ENCODE measurements at regions not wholly inside any gene's neighbourhood (a gene's known extent, or its start where the extent isn't known, plus 50 kb on each side); places are given as distances from the start of the nearest gene placed in this dataset.
"Not testable (repeated sequence)": the region's sequence is repeated elsewhere in the genome, so short reads cannot be mapped to it uniquely, and the experiment has no call there.

DNA sequence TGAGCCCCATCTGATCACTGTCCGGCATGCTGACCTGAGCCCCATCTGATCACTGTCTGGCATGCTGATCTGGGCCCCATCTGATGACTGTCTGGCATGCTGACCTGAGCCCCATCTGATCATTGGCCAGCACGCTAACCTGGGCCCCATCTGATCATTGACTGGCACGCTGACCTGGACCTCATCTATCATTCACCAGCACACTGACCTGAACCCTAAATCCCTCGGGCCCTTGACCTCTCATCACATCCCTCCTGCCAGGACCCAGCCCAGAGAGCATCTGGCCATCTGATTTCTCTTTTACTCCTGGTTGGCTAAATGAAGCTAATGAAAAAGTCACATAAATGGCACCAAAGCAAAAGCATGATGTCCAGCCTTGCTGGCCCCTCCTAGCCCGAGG lies 207.1 kb downstream of the NDUFA10 start:
- H3K27me3 ChIP-seq (ENCODE audit: control insufficient read depth in 2 of 2, insufficient read depth in 2 of 2, low read length in 2 of 2) = no peaks in the 10 kb centered on the region
- no peaks in the 10 kb centered on the region for H3K9me3 ChIP-seq (ENCODE audit: control insufficient read depth in 2 of 3, low read length in 3 of 3)
- ChIA-PET POLR2A (no interaction called here), CTCF (no interaction called here)
- H3K27ac Mint-ChIP-seq = no peak overlapping the region
- peaks cover 0 to 4% (median 0%) of the 10 kb centered on the region in 7 donors for H3K4me1 Mint-ChIP-seq
- H3K9me3 Mint-ChIP-seq = peaks cover 0 to 2% (median 0%) of the 10 kb centered on the region in 11 donors
- intact Hi-C loops (cut with micrococcal nuclease) = no loop called here
- H3K27ac ChIP-seq (ENCODE audit: low read depth, low read length) = no peak overlapping the region
- no peaks in the 10 kb centered on the region for H3K36me3 ChIP-seq (ENCODE audit: control insufficient read depth in 2 of 3, insufficient read depth in 3 of 3, low read length in 3 of 3)
- H3K4me3 ChIP-seq (ENCODE audit: low read length) = no peak overlapping the region
- H3K4me1 ChIP-seq (ENCODE audit: control insufficient read depth in 2 of 2, insufficient read depth in 2 of 2, low read length in 2 of 2) = no peaks in the 10 kb centered on the region
- peaks cover 0 to 33% (median 0%) of the 10 kb centered on the region in 5 donors for H3K27me3 Mint-ChIP-seq
- H3K36me3 Mint-ChIP-seq = no peaks in the 10 kb centered on the region
- DNase-seq = no peak
- H3K4me3 Mint-ChIP-seq = no peak overlapping the region
- no peak for ATAC-seq

DNA sequence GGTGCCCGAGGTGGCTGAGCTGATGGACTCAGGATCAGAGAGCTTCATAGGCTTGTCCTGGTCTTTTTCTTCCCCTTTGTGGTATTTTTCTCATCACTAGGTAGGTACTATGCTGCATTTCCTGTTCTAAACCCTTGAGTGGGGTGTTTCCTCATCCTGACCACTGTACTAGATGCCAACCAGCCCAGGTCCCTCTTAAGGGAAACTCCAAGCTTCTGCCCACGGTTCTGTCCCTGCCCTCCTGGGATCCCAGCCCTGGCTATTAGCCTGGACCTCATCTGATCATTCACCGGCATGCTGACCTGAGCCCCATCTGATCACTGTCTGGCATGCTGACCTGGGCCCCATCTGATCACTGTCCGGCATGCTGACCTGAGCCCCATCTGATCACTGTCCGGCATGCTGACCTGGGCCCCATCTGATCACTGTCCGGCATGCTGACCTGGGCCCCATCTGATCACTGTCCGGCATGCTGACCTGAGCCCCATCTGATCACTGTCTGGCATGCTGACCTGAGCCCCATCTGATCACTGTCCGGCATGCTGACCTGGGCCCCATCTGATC lies 207.6 kb downstream of the NDUFA10 start:
- H3K36me3 Mint-ChIP-seq; H3K4me1 Mint-ChIP-seq; H3K36me3 ChIP-seq (ENCODE audit: control insufficient read depth in 2 of 3, insufficient read depth in 3 of 3, low read length in 3 of 3); H3K27me3 ChIP-seq (ENCODE audit: control insufficient read depth in 2 of 2, insufficient read depth in 2 of 2, low read length in 2 of 2); H3K27ac Mint-ChIP-seq; DNase-seq; POLR2A ChIA-PET; CTCF ChIA-PET; H3K4me3 Mint-ChIP-seq; H3K9me3 ChIP-seq (ENCODE audit: control insufficient read depth in 2 of 3, low read length in 3 of 3); H3K9me3 Mint-ChIP-seq; H3K27ac ChIP-seq (ENCODE audit: low read depth, low read length); ATAC-seq; H3K4me1 ChIP-seq (ENCODE audit: control insufficient read depth in 2 of 2, insufficient read depth in 2 of 2, low read length in 2 of 2); H3K4me3 ChIP-seq (ENCODE audit: low read length); intact Hi-C loops (cut with micrococcal nuclease): not testable (repeated sequence)
- peaks cover 0 to 33% (median 0%) of the 10 kb centered on the region in 5 donors for H3K27me3 Mint-ChIP-seq

DNA sequence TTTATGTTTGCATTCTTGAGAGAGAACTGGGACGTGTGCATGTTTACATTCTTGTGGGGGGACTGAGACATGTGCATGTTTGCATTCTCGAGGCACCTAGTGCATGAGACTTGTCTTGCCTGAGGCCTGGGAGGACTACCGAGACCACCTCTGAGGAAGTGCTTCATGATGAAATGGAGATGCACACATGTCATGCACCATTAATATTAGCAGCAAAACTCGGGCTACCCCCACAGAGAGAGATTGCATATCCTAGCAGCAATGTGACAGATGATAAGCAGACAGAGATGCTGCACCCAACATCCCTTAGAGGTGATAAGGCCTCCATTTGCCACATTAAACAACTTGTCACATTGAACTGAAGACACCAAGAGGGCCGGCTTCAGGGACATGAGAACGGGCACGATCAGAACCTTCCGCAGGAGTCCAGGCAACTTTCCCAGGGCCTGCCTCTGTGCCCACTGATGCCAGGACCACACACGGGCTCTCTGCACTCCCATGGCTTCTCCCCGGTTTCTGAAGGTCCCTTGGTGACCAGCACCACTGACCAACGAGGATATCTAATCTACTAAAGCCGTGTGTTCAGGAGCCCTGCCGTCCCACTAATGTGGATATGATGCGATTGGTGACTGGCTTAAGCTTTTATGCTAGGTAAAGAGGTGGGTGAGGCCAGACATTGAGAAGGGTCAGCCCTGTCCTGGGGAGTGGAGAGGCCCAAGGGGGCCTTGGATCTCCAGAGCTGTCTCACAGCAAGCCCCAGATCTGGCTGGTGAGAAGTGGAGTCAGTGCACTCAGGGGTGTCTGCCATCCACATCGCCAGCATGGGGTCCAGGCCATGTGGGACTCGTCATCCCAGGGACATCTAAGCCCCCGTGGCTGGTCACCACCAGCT lies 208.3 kb downstream of the NDUFA10 start:
- ChIA-PET POLR2A (no interaction called here), CTCF (no interaction called here)
- no peaks in the 10 kb centered on the region for H3K9me3 Mint-ChIP-seq
- intact Hi-C loops (cut with micrococcal nuclease) = no loop called here
- no peak overlapping the region for H3K27ac ChIP-seq (ENCODE audit: low read depth, low read length)
- no peaks in the 10 kb centered on the region for H3K27me3 ChIP-seq (ENCODE audit: control insufficient read depth in 2 of 2, insufficient read depth in 2 of 2, low read length in 2 of 2)
- no peaks in the 10 kb centered on the region for H3K4me1 ChIP-seq (ENCODE audit: control insufficient read depth in 2 of 2, insufficient read depth in 2 of 2, low read length in 2 of 2)
- H3K4me3 Mint-ChIP-seq = no peak overlapping the region
- DNase-seq = peak in 1 of 9 donors; percentile 6
- no peaks in the 10 kb centered on the region for H3K36me3 Mint-ChIP-seq
- ATAC-seq = no peak
- peaks cover 0 to 30% (median 0%) of the 10 kb centered on the region in 5 donors for H3K27me3 Mint-ChIP-seq
- no peaks in the 10 kb centered on the region for H3K9me3 ChIP-seq (ENCODE audit: control insufficient read depth in 2 of 3, low read length in 3 of 3)
- H3K36me3 ChIP-seq (ENCODE audit: control insufficient read depth in 2 of 3, insufficient read depth in 3 of 3, low read length in 3 of 3) = no peaks in the 10 kb centered on the region
- no peak overlapping the region for H3K4me3 ChIP-seq (ENCODE audit: low read length)
- H3K4me1 Mint-ChIP-seq = peaks cover 0 to 2% (median 0%) of the 10 kb centered on the region in 7 donors
- H3K27ac Mint-ChIP-seq = no peak overlapping the region

DNA sequence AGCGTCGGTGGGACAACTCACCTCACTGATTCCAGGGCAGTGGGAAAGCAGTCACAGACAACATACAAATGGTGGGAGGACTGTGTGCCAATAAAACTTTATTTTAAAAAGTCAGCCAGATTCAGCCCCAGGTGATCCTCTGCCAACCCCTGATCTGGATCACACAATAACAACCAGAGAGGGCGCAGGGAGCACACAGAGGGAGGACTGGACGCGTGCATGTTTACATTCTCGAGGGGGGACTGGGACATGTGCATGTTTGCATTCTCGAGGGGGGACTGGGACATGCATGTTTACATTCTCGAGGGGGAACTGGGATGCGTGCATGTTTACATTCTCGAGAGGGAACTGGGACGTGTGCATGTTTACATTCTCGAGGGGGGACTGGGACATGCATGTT lies 209.5 kb downstream of the NDUFA10 start:
- DNase-seq = no peak

DNA sequence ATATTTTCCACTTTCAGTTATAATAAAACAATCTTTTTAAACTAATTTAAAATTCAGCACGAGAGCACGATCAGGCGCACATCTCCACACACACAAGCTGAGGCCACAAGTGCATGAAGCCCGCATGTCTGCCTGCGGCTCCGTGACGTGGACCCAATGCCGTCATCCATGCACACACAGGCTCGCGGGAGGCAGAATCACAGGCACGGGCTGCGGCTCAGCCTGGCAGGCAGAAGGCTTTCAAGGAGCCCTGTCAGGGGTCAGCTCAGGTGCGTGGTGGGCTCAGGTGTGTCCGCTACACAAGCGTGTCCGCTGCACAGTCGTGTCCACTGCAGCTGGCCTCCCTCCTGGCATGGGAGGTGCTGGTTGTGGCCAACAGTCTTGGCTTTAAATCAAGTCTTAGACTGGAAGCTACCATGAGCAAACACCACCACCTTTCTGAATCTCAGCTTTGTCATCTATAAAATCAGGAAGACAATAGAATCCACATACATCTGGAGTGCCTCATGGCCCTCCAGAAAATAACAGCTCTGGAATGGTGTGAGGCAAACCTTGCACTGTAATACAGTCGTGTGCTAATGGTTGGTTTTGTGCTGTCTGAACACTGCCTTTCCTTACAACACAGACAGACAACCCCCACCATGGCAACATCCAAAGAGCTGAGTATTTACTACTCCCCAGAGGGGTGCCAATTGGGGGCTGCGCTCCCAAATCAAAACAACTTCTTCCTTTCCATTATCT lies 210.1 kb downstream of the NDUFA10 start:
- no peaks in the 10 kb centered on the region for H3K4me1 Mint-ChIP-seq
- no peak overlapping the region for H3K27ac Mint-ChIP-seq
- Histone ChIP-seq H3K27ac (ENCODE audit: low read depth, low read length) (no peak overlapping the region), H3K36me3 (ENCODE audit: control insufficient read depth in 2 of 3, insufficient read depth in 3 of 3, low read length in 3 of 3) (no peaks in the 10 kb centered on the region), H3K4me1 (ENCODE audit: control insufficient read depth in 2 of 2, insufficient read depth in 2 of 2, low read length in 2 of 2) (no peaks in the 10 kb centered on the region), H3K4me3 (ENCODE audit: low read length) (no peak overlapping the region), H3K9me3 (ENCODE audit: control insufficient read depth in 2 of 3, low read length in 3 of 3) (no peaks in the 10 kb centered on the region), H3K27me3 (ENCODE audit: control insufficient read depth in 2 of 2, insufficient read depth in 2 of 2, low read length in 2 of 2) (no peaks in the 10 kb centered on the region)
- ChIA-PET CTCF (no interaction called here), POLR2A (no interaction called here)
- no peak overlapping the region for H3K4me3 Mint-ChIP-seq
- ATAC-seq (no peak), DNase-seq (no peak)
- H3K27me3 Mint-ChIP-seq = peaks cover 0 to 19% (median 0%) of the 10 kb centered on the region in 5 donors
- no peaks in the 10 kb centered on the region for H3K9me3 Mint-ChIP-seq
- intact Hi-C loops (cut with micrococcal nuclease) = no loop called here
- H3K36me3 Mint-ChIP-seq = no peaks in the 10 kb centered on the region

More for the DNA sequence above, 209.5 kb downstream of the NDUFA10 start:
- Histone ChIP-seq H3K36me3 (ENCODE audit: control insufficient read depth in 2 of 3, insufficient read depth in 3 of 3, low read length in 3 of 3) (no peaks in the 10 kb centered on the region), H3K4me3 (ENCODE audit: low read length) (no peak overlapping the region), H3K4me1 (ENCODE audit: control insufficient read depth in 2 of 2, insufficient read depth in 2 of 2, low read length in 2 of 2) (no peaks in the 10 kb centered on the region), H3K27ac (ENCODE audit: low read depth, low read length) (no peak overlapping the region), H3K9me3 (ENCODE audit: control insufficient read depth in 2 of 3, low read length in 3 of 3) (no peaks in the 10 kb centered on the region), H3K27me3 (ENCODE audit: control insufficient read depth in 2 of 2, insufficient read depth in 2 of 2, low read length in 2 of 2) (no peaks in the 10 kb centered on the region)
- peaks cover 0 to 24% (median 0%) of the 10 kb centered on the region in 5 donors for H3K27me3 Mint-ChIP-seq
- H3K4me3 Mint-ChIP-seq = no peak overlapping the region
- H3K36me3 Mint-ChIP-seq = no peaks in the 10 kb centered on the region
- H3K4me1 Mint-ChIP-seq = no peaks in the 10 kb centered on the region
- no peak overlapping the region for H3K27ac Mint-ChIP-seq
- CTCF ChIA-PET = no interaction called here
- intact Hi-C loops (cut with micrococcal nuclease) = no loop called here
- POLR2A ChIA-PET = no interaction called here
- no peaks in the 10 kb centered on the region for H3K9me3 Mint-ChIP-seq
- no peak for ATAC-seq

DNA sequence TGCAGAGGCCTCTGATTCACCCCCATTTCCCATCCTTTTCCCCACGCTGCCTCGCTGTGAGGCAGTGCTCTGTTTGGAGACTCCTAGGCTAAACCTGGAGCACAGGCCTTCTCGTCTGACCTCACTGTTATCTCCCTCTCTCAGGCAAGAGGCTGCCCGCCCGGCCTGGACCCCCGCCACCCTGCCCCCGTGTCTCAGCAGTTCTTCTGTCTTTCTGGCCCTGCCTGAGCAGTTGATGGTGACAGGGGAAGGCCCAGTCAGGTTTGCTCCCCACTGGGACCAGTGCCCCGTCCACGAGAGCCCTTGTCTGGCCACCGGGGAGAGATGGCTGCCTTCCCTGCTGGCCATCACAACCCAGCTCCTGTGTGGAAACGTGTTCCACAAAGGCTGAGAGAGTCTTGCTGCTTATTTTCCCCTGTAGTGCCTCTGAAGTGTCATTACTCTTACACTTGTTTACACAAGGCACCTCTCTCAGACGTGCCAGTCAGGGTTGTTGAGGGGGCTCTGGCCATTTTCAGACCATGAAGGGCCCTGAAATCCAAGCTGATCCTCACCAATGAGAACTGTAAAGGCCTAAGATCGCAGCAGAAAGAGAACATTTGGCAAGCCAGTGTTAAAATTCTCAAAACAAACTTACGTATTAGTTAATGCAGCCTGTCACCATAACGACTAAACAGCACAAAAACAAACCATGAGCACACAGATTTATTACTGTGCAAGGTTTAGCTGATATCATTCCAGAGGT lies 210.9 kb downstream of the NDUFA10 start:
- intact Hi-C loops (cut with micrococcal nuclease) = no loop called here
- no peaks in the 10 kb centered on the region for H3K9me3 ChIP-seq (ENCODE audit: control insufficient read depth in 2 of 3, low read length in 3 of 3)
- CTCF ChIA-PET = no interaction called here
- POLR2A ChIA-PET = no interaction called here
- H3K27me3 Mint-ChIP-seq = peaks cover 0 to 19% (median 0%) of the 10 kb centered on the region in 5 donors
- H3K4me3 ChIP-seq (ENCODE audit: low read length) = no peak overlapping the region
- DNase-seq = no peak
- no peaks in the 10 kb centered on the region for H3K4me1 ChIP-seq (ENCODE audit: control insufficient read depth in 2 of 2, insufficient read depth in 2 of 2, low read length in 2 of 2)
- no peaks in the 10 kb centered on the region for H3K9me3 Mint-ChIP-seq
- no peak overlapping the region for H3K27ac ChIP-seq (ENCODE audit: low read depth, low read length)
- no peaks in the 10 kb centered on the region for H3K4me1 Mint-ChIP-seq
- H3K36me3 Mint-ChIP-seq = no peaks in the 10 kb centered on the region
- no peak overlapping the region for H3K4me3 Mint-ChIP-seq
- no peak for ATAC-seq
- no peak overlapping the region for H3K27ac Mint-ChIP-seq
- H3K36me3 ChIP-seq (ENCODE audit: control insufficient read depth in 2 of 3, insufficient read depth in 3 of 3, low read length in 3 of 3) = no peaks in the 10 kb centered on the region
- H3K27me3 ChIP-seq (ENCODE audit: control insufficient read depth in 2 of 2, insufficient read depth in 2 of 2, low read length in 2 of 2) = no peaks in the 10 kb centered on the region
